ENCODE measurements at regions not wholly inside any gene's neighbourhood (a gene's known extent, or its start where the extent isn't known, plus 50 kb on each side); places are given as distances from the start of the nearest gene placed in this dataset.
A peak's percentile ranks its signal among the peaks of the same experiment; 100 is the strongest.

DNA sequence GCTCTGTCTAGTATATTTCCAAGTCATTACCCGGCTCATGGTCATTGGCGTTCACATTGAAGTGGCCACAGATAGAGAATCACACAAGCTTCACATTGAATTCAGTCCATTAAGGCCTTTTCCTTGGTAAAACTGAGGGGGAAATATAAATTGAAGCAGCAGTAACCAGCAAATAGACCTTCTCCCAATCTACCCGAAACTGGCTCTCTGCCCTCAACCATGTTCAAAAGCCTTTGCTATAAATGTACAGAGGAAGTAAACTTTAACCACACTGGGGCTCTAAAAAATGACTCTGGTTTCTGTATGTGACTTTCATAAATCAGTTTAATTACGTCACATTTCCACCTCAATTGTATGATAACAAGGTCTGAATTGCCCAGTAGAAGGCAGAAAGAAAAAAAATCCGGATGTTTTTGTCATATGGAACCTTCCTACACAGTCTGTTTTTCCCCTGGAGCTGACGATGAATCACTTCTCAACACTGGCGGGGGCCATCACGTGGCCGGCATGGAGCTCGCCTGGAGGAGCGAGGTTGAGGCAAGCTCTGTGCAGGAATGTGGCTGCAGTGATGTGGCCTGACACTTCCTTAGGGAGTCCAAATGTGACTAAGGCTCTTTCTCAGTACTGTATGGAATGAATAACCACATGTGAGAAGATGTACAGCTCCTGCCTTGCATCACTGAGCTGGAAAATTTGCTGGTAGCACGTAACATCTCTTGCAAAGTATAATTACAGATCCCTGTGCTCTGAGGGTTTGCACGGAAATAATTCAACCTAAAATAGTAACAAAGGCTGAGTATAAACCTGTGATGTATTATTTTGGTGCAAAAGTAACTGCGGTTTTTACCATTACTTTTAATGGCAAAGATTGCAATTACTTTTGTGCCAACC, 58.6 kb upstream of the SNX9 start:
- DNase-seq: no peak
- no peaks in the 10 kb centered on the region for H4K20me1 ChIP-seq (ENCODE audit: control insufficient read depth, insufficient read depth, insufficient read length)

More for the DNA sequence above, 58.6 kb upstream of the SNX9 start:
- Histone ChIP-seq H4K5ac (ENCODE audit: insufficient read length, low read depth, low read length) (no peak overlapping the region), H2BK15ac (ENCODE audit: low read depth, low read length) (no peak overlapping the region), H3K4me2 (ENCODE audit: insufficient read depth, insufficient read length, low read length) (no peak overlapping the region), H3K27me3 (ENCODE audit: insufficient read depth, low read length) (no peaks in the 10 kb centered on the region), H3K14ac (ENCODE audit: insufficient read depth, low read length) (peak overlapping the region; percentile 1; the same call in 1 of the 2 replicates), H2AFZ (ENCODE audit: low read length) (no peak overlapping the region), H3K23ac (ENCODE audit: insufficient read length, low read depth, low read length) (no peak overlapping the region), H3K56ac (ENCODE audit: insufficient read length, low read depth, low read length) (no peak overlapping the region), H3K79me1 (ENCODE audit: insufficient read depth, low read depth, low read length, poor library complexity, severe bottlenecking) (no peaks in the 10 kb centered on the region), H2AK5ac (ENCODE audit: insufficient read length, low read length) (no peak overlapping the region), H3K27ac (ENCODE audit: insufficient read length, low read depth, low read length) (peak overlapping the region; percentile 72), H3K4me1 (ENCODE audit: insufficient read depth, low read length) (peaks cover 19% of the 10 kb centered on the region), H3K18ac (ENCODE audit: insufficient read length, low read depth, low read length) (no peak overlapping the region), H2BK120ac (ENCODE audit: low read depth, low read length, poor library complexity, severe bottlenecking) (no peak overlapping the region), H2BK12ac (ENCODE audit: insufficient read length, low read depth, low read length) (peak overlapping the region; percentile 60), H3K4ac (ENCODE audit: low read depth, low read length) (no peak overlapping the region), H3K9me3 (ENCODE audit: control insufficient read depth, low read depth, low read length) (no peaks in the 10 kb centered on the region), H2BK5ac (ENCODE audit: insufficient read length, low read length) (no peak overlapping the region), H3K79me2 (ENCODE audit: insufficient read depth, low read length) (no peaks in the 10 kb centered on the region), H3K23me2 (ENCODE audit: insufficient read length, low read depth, low read length, poor library complexity, severe bottlenecking) (no peaks in the 10 kb centered on the region), H3K9ac (ENCODE audit: extremely low read depth, insufficient read length, low read length) (no peak overlapping the region), H2BK20ac (ENCODE audit: low read depth, low read length, poor library complexity, severe bottlenecking) (no peak overlapping the region), H4K91ac (ENCODE audit: insufficient read length, low read depth, low read length) (no peak overlapping the region), H3T11ph (ENCODE audit: low read length) (no peak overlapping the region), H4K8ac (replicated peaks; ENCODE audit: insufficient read length, low read depth, low read length) (no peak overlapping the region)
- no CpG with 5 or more reads among the region's 14 CpGs for WGBS (ENCODE audit: extremely low coverage, insufficient read length, low lambda C conversion rate)
- Mint-ChIP-seq H3K4me1 (peaks cover 49 to 66% of the 10 kb centered on the region in 2 experiments), H3K27ac (peak overlapping the region in 2 of 3 experiments; percentile 13 to 96; a peak in 2 of 7 replicates), H3K27me3 (ENCODE audit: low read depth) (no peaks in the 10 kb centered on the region; the same call in 1 of the 2 replicates), H3K36me3 (ENCODE audit: insufficient read depth in 1 of 3, low read depth in 3 of 3) (no peaks in the 10 kb centered on the region), H3K4me3 (no peak overlapping the region), H3K9me3 (no peaks in the 10 kb centered on the region; a peak in 1 of 5 replicates)
- TF ChIP-seq, protein P1, sequence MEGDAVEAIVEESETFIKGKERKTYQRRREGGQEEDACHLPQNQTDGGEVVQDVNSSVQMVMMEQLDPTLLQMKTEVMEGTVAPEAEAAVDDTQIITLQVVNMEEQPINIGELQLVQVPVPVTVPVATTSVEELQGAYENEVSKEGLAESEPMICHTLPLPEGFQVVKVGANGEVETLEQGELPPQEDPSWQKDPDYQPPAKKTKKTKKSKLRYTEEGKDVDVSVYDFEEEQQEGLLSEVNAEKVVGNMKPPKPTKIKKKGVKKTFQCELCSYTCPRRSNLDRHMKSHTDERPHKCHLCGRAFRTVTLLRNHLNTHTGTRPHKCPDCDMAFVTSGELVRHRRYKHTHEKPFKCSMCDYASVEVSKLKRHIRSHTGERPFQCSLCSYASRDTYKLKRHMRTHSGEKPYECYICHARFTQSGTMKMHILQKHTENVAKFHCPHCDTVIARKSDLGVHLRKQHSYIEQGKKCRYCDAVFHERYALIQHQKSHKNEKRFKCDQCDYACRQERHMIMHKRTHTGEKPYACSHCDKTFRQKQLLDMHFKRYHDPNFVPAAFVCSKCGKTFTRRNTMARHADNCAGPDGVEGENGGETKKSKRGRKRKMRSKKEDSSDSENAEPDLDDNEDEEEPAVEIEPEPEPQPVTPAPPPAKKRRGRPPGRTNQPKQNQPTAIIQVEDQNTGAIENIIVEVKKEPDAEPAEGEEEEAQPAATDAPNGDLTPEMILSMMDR (conservative IDR thresholded peaks at IDR 0.05): no peak
